Muscle layer of duodenum (tissue), 2 donors: ENCODE measurements at regions not wholly inside any gene's neighbourhood (a gene's known extent, or its start where the extent isn't known, plus 50 kb on each side); places are given as distances from the start of the nearest gene placed in this dataset.

Source experiments
- H3K27ac ChIP-seq: one replicate; pipeline ENCODE4 v1.7.0; 2013; ENCODE audit warnings: mild to moderate bottlenecking, low read length
- H3K27me3 ChIP-seq: one replicate; pipeline ENCODE4 v1.7.0; 2013; ENCODE audit warnings: low read depth, mild to moderate bottlenecking, control low read depth, low read length
- H3K36me3 ChIP-seq, 2 donors: one replicate each; pipeline ENCODE4 v1.7.0; 2013; ENCODE audit warnings: low read length in 2 of 2, control low read depth in 1 of 2, mild to moderate bottlenecking in 1 of 2; ENCODE audit not compliant: insufficient read depth in 2 of 2, control insufficient read depth in 1 of 2
- H3K4me1 ChIP-seq, 2 donors: one replicate each; pipeline ENCODE4 v1.7.0; 2013; ENCODE audit warnings: low read length in 2 of 2, mild to moderate bottlenecking in 2 of 2, control low read depth in 1 of 2, moderate library complexity in 1 of 2; ENCODE audit not compliant: insufficient read depth in 2 of 2, control insufficient read depth in 1 of 2
- H3K4me3 ChIP-seq, 2 donors: one replicate each; pipeline ENCODE4 v1.7.0; 2013; ENCODE audit warnings: low read length in 2 of 2, low read depth in 1 of 2, mild to moderate bottlenecking in 1 of 2
- H3K9me3 ChIP-seq, 2 donors: one replicate each; pipeline ENCODE4 v1.7.0; 2013; ENCODE audit warnings: low read length in 2 of 2, control low read depth in 1 of 2, mild to moderate bottlenecking in 1 of 2; ENCODE audit not compliant: control insufficient read depth in 1 of 2
- donor health status: healthy.

DNA sequence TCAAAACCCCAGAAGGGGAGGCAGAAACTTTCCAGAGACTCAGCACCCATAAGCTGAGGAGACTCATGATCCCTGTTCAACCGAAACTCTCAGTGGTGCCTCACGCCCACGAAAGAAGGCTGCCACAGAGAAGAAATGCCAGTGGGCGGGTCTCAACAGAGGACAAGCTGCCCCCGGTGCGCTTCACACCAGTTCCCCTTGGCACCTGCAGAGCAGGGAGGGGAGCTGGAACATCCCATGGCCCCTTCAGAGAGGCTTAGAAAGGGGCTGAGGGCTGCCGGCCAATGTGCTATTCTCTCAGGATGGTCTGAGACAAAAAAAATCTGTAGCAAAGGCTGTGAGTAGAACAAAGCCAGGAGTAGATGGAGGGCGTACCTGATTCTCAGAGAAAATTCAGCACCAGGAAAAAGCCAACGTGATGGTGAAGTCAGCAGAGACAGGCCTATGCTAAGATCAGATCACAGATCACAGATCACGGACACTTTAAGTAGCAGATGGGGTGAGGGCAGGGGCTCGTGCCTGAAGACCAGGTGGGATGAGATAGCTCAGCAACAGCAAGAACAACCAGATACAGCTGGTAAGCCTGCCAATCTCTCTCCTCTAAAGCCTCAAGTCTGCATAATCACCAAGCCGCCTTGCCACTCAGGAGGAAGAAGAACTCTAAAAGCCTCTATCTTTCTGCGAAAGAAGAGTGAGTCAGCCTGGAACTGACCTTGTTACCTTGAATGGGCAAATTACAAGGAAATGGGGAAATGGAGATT is 206.4 kb upstream of the GRIP1 start:
- no peak overlapping the region for H3K27ac ChIP-seq
- H3K9me3 ChIP-seq = no peaks in the 10 kb centered on the region
- H3K27me3 ChIP-seq = no peaks in the 10 kb centered on the region
- H3K4me3 ChIP-seq = no peak overlapping the region
- H3K36me3 ChIP-seq = no peaks in the 10 kb centered on the region
- no peaks in the 10 kb centered on the region for H3K4me1 ChIP-seq

DNA sequence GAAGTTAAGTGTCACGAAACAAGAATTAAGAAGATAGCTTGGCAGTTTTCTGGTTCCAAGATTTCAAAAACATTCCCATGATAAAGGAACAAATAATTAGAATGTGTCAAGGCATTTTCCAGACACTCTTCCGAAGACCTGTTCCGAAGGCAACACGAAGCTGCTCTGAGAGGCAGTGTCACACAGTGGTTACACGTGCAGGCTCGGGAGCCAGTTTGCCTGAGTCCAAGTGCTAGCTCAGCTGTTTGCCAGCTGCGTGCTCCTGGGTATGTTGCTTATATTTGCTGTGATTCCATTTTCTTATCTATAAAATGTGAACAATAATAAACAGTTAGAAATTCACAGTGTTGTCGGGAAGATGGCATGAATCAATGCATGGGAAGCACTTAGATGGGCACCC is 217.9 kb upstream of the GRIP1 start:
- Histone ChIP-seq H3K27ac (no peak overlapping the region), H3K36me3 (no peaks in the 10 kb centered on the region), H3K4me1 (peaks cover 11 to 14% of the 10 kb centered on the region in 2 donors), H3K27me3 (no peaks in the 10 kb centered on the region), H3K4me3 (no peak overlapping the region), H3K9me3 (no peaks in the 10 kb centered on the region)

DNA sequence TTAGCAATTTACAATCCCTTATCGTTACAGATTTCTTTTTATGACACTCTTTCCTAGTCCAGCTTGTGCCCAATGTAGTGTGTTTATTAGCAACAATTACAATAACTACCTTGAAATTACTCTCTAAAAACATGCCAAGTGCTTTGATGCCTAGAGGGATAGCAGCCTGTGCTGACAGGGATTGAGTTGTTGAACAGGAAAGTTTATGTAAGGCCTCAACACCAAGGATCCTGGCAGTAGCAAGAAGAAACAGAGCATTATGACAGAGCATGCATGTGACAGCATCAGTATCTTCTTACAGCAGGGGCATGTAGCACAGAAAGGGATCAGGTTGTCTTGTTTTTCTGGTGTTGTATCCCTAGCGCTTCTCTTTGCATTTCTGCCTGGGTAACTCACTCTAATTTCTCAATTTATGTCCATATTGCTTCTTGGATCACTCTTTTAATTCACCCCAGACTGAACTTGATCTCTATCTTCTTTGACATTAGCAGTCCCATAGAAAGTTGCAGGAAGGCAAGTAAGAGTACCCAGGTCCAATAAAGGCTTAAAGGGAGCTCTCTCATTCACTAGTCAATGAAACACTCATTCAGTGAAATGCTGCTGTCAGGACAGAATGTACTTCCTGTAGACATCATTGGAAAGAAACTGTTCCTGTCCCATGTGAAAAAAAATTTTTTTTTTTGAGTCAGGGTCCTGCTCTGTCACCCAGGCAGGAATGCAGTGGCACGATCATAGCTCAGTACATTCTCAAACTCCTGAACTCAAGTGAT is 220.0 kb upstream of the GRIP1 start:
- no peaks in the 10 kb centered on the region for H3K9me3 ChIP-seq
- H3K36me3 ChIP-seq = no peaks in the 10 kb centered on the region
- no peak overlapping the region for H3K4me3 ChIP-seq
- H3K27ac ChIP-seq = no peak overlapping the region
- H3K27me3 ChIP-seq = no peaks in the 10 kb centered on the region
- H3K4me1 ChIP-seq = peaks cover 11 to 14% of the 10 kb centered on the region in 2 donors

DNA sequence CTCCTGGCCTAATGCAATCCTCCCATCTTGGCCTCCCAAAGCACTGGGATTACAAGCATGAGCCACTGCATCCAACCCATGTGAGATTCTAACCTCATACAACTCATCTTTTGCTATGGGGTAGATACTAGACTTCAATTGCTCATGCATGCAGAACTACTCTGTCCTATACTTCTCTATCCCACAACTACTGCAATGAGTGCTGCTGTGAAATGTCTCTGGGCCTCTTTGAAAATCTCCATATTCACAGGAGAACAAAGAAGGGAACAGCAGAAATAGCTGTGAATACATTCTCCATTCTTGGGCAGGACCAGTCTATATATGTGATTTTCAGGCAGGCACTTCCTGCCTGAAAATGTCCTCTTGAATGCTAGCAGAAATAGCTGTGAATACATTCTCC is 220.7 kb upstream of the GRIP1 start:
- Histone ChIP-seq H3K27ac (no peak overlapping the region), H3K4me3 (no peak overlapping the region), H3K27me3 (no peaks in the 10 kb centered on the region)

DNA sequence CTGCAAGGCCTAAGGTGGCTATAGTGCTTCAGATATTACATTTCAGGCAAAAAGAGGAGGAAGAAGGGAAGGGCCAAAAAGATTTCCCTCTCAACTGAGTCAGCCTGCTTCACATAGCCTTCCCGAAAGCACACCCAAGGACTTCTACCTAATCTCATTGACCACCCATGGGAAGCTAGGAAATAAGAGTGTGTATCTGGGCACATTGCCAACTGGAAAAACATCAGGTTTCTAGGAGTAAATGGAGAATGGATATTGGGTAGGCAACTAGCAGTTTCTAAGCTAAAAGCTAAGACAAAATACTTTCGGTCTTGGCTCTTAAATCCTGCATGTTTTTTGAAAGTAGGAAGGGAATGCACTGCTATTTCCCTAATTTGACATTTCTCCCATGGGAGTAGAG is 221.7 kb upstream of the GRIP1 start:
- Histone ChIP-seq H3K27me3 (no peaks in the 10 kb centered on the region), H3K4me3 (no peak overlapping the region), H3K9me3 (no peaks in the 10 kb centered on the region), H3K4me1 (peaks cover 11 to 14% of the 10 kb centered on the region in 2 donors), H3K36me3 (no peaks in the 10 kb centered on the region), H3K27ac (no peak overlapping the region)

More for the DNA sequence above, 220.7 kb upstream of the GRIP1 start:
- Histone ChIP-seq H3K4me1 (peaks cover 11 to 14% of the 10 kb centered on the region in 2 donors), H3K9me3 (no peaks in the 10 kb centered on the region), H3K36me3 (no peaks in the 10 kb centered on the region)

DNA sequence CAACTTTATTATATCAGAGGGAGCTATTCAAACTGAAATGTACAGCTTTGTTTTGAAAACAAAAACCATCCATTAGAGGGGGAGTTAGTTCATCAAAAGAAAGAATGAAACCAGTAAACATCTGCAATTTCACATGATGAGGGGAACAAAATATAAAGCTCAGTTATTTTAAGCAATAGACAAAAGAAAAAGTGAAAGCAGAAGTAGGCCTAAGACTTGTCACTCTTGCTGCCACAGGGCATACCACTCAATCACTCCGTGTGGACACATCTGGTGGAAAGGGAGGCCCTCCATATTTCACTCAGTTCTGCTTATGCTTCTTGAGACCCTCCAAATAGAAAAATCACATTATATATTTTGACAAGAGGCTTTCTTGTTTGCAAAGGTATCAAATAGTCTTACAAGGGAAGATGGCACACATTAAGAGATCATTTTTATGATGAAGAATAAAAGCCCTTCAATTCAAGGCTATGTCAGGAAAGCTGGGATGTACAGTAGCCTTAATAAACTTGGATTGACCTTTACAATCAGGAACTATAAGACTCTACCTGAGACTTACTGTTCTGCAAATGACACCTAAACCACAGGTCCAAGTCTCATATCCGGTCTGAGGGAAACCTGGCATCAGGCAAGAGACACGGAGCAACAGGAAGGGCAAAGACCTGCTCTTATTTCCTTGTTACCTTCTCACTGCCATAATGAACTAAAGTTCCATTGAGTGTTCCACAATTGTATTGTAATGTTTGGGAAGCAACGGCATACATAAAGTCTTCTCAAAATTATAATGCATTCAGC is 222.5 kb upstream of the GRIP1 start:
- Histone ChIP-seq H3K27me3 (no peaks in the 10 kb centered on the region), H3K9me3 (no peaks in the 10 kb centered on the region), H3K4me3 (no peak overlapping the region), H3K4me1 (peaks cover 11 to 14% of the 10 kb centered on the region in 2 donors), H3K27ac (no peak overlapping the region), H3K36me3 (no peaks in the 10 kb centered on the region)

DNA sequence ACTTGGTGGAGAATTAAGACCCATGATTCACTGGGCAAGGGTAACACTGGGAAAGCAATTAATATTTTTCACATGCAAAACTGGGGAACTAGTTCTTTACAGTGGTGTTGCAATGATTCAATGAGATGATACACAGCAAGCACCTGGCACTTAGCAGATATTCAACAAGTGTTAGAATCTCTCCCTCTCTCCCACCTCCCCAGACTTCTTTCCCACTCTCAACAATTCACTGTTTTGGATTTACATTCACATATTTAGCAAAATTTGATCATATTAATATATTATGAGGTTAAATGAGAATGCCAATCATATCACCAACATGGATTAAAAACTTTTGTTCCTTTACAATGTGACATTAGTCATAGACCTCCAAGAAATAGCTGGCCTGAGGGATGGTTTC is 223.1 kb upstream of the GRIP1 start:
- Histone ChIP-seq H3K4me1 (peaks cover 11 to 14% of the 10 kb centered on the region in 2 donors), H3K27ac (no peak overlapping the region), H3K4me3 (no peak overlapping the region), H3K36me3 (no peaks in the 10 kb centered on the region), H3K9me3 (no peaks in the 10 kb centered on the region), H3K27me3 (no peaks in the 10 kb centered on the region)

DNA sequence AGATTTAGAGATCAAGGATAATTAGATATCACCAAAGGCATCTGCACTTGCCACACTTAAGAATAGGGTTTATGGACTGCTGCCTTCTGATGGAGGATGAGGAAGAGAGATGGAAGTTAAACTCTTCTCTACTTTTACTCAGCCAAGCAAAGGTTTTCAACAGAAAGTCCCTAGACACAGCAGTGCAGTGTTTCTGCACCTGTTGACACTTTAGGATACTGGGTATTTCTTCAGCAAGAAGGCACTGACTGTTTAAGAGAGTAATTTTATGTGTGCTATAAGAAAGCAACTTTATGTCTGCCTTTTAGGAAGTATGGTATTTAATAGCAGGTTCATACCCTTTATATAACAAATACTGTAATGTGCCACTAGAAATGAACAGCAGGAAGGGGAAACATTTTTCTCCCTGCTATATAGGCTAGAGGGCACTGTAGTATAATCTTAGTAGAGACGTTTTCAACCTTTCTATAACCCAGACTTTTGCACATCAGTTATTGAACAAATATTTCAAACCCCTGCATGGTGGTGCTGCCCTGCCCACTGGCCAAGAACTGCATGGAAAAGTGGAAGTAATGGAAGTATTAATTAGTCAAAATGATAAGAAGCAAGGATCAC is 225.0 kb upstream of the GRIP1 start:
- no peaks in the 10 kb centered on the region for H3K36me3 ChIP-seq
- peaks cover 8 to 11% of the 10 kb centered on the region in 2 donors for H3K4me1 ChIP-seq
- no peak overlapping the region for H3K4me3 ChIP-seq

DNA sequence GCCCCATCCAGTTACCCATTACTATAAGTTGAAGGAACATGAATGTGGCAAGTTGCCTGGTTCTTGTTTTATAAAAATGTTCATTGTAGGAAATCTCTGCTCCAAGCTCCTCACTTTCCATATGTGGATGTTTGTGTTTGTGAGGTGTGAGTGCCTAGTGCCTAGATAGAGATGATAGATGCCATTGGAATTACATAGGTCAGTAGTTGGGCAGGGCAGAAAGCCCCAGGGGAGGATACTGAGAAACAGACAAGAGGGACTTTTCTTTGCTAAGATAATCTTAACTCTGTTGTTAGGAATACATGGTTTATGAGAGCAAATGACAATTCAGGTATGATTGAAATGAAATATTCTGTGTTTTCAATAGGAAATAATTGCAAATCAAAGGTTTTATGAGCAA is 226.3 kb upstream of the GRIP1 start:
- Histone ChIP-seq H3K4me1 (peaks cover 7 to 11% of the 10 kb centered on the region in 2 donors), H3K36me3 (no peaks in the 10 kb centered on the region), H3K9me3 (no peaks in the 10 kb centered on the region), H3K4me3 (no peak overlapping the region), H3K27ac (no peak overlapping the region), H3K27me3 (no peaks in the 10 kb centered on the region)

More for the DNA sequence above, 225.0 kb upstream of the GRIP1 start:
- Histone ChIP-seq H3K9me3 (no peaks in the 10 kb centered on the region), H3K27me3 (no peaks in the 10 kb centered on the region), H3K27ac (no peak overlapping the region)

DNA sequence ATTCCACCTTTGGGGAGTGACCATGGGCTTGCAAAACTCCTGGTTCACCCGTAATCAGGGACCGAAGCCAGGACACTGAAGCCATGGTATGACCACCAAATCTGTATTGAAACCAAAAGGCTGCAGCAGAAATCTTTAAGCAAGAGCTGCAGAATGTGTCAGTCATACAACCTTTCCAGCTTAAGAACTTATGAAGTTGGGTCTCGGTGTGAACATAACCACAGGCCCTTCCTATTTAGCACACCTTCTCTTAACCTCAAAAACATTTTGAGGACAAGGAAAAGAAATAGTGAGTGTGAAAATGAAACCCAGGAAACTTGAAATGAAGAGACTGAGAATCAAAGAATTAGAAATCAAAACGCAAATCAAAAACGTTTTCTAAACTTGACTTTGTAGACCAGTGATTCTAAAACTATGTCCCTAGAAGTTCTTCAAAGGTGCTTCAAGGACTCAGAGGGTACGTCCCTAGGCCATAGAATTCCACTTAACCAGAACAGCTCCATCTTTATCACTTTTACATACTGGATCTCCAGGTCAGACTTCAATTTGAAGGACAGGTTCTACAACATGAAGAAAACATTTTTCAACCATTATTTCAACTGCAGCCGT is 231.6 kb upstream of the GRIP1 start:
- no peaks in the 10 kb centered on the region for H3K9me3 ChIP-seq
- H3K4me1 ChIP-seq = no peaks in the 10 kb centered on the region
- no peak overlapping the region for H3K4me3 ChIP-seq
- H3K27me3 ChIP-seq = no peaks in the 10 kb centered on the region
- H3K27ac ChIP-seq = no peak overlapping the region
- no peaks in the 10 kb centered on the region for H3K36me3 ChIP-seq
